ENCODE measurements at regions not wholly inside any gene's neighbourhood (a gene's known extent, or its start where the extent isn't known, plus 50 kb on each side); places are given as distances from the start of the nearest gene placed in this dataset.
"Not testable (repeated sequence)": the region's sequence is repeated elsewhere in the genome, so short reads cannot be mapped to it uniquely, and the experiment has no call there.

DNA sequence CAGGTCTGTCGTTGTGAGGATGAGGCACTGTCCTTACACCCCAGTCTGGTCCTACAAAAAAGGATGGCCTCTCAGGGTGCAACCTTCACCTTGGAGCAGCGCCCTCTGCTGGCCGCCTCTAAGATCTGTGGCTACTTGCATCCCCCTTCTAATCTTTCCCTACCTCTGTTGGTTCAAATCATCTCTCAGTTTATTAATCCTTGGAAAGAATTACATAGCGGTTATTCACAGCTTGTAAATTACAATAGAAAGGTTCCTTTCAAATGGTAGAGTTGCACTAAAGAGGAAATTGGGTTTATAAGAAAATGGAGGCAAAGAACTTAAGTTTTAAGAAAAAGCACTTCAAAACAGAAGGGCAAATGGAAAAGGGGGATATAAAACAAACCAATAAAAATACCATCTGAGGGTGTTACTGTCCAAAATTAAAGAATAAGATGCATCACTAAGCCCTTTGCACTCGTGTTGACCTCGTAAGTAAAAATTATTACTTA is 102.0 kb upstream of the PLEKHM1 start:
- not testable (repeated sequence) for DNase-seq

DNA sequence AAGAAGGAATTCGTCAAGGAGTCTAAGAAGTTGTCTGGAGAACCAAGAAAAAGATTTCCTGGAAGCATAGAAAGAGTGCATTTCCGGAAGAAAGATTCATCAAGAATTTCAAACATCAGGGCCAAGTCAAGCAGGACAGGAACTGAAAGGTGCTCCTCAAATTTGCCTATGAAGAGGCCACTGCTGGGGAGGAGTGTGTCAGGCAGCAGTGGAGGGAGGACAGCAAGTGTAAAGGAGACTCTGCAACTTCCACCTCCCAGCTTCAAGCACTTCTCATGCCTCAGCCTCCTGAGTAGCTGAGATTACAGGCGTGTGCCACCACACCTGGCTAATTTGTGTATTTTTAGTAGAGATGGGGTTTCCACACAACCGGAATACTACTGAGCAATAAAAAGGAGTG is 105.8 kb upstream of the PLEKHM1 start:
- not testable (repeated sequence) for DNase-seq

DNA sequence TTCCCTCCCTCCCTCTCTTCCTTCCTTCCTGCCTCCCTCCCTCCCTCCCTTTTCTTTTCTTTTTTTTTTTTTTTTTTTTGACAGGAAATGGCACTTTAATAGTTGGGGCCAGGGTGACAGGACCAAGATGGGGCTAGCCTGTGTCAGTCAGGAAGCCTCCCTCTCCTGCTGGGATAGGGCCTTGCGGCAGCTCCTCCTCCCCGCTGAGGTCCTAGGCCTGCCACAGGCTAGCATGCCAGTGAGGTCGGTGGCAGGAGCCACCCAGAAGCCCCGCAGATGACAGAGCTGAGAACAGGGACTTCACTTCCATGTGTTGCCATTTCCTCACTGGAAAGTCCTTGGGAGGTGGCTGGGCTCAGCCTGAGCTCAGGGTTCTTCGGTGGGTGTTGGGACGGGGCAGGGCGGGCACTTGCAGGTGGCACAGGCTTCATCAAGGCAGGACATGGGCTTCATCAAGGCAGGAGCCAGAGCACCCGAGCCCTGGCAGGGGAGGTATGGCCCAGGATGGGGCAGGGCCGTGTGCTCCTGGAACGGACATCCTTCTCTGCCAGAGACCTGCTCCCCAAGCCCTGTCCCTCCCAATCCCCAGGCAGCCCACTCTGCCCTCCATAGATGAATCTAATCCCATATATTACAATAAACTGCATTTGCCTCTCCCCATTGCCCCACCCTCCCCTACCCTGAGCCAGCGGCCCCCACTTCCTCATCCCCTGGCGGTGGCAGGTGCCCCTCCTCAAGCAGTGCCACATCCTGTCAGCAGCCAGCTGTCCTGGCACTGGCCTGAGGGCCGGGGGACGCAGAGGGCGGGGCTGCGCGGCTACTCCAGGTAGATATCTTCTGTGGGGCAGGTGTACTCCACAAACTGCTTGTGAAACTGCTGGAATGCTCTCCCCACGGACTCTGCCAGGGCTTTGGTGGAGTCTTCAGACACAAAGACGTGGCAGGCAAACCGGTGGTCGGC is 109.8 kb upstream of the PLEKHM1 start:
- not testable (repeated sequence) for DNase-seq

DNA sequence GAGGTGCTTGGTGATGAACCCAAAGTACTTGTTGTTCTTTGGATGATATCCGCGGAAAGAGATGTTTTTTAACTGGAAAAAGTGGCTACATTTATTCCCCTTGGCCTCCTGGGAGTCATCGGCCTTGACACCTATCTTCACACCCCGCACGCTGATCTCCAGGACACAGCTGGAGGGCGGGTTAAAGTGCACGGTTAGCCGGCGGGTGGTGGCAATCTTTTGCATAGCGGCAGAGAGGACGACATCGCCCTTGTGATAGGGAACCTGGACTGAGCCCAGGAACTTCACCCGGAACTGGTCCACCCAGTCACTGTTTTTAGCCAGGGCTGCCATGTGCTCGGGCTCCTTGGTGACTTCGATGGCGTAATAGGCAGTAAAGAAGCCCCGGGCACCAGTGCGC is 110.5 kb upstream of the PLEKHM1 start:
- DNase-seq = not testable (repeated sequence)

DNA sequence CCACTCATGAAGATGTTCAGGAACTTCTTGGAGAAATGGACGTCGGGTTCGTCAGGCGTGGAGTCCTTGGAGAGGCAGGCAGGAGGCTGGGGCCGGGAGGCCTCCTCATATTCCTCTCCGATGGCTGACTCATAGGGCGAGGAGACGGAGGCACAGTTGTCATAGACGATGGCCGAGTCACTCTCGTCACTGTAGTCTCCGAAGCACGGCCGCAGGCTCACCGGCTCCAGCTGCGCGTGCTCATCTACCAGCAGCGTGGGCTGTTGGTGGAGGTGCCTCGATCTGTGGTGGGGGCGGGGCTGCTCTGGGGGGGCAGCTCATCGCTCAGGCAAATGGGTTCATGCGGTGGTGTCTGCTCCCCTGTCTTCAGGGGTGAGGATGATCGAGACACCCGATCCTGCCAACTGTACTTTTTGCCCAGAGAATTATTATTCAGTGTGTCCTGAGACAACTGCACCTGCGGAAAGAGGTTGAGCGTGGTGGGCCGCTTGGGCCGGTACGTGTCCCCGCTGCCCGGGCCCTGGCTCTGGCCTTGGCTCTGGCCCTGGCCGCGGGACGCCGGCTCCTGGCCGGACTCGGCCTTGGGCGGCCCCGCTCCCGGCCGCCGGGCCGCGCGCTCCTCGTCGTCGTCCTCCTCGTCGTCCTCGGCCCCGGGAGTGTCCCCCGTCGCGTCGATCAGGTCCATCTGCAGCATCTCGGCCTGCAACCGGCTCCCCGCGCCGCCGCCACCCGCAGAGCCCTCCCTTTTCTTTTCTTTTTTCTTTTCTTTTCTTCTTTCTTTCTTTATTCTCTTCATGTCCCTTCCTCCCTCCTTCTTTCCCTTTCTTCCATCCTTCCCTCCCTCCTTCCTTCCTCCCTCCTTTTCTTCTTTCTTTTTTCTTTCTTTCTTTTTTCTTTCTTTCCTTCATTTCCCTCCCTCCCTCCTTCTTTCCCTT is 111.4 kb upstream of the PLEKHM1 start:
- not testable (repeated sequence) for DNase-seq

DNA sequence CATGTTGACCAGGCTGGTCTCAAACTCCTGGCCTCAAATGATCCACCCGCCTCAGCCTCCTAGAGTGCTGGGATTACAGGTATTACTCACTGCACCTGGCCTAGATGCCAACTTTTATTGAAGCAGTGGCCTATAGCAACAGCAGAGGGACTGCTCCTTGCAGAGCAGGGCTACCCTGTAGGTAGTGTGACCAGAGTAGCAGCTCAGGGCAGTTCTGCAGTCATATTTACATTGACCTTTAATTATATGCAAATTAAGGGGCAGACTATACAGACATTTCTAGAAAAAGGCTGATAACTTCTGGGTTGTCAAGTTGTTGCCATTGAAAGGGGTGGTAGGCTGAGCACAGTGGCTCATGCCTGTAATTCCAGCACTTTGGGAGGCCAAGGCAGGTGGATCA is 115.2 kb upstream of the PLEKHM1 start:
- not testable (repeated sequence) for DNase-seq

DNA sequence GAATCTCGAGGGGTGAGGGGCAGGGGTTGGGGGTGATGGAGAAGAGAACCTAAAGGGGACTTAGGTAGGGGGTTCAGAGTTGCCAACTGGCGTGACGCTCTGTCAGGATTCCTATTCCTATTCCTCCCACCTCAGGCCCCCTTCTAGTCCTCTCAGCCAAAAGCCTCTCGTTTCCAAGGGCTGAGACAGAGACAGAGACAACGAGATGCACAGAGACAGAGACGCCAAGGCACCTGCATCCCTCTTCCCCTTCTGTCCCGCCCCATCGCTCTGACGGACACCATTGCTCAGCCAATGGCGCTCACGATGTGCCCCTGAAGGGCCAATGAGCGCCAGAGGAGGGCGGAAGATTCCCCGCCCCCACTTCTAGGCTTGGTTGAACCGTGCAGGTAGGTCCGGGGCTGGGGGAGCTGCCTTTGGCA is 129.5 kb upstream of the PLEKHM1 start:
- not testable (repeated sequence) for DNase-seq

DNA sequence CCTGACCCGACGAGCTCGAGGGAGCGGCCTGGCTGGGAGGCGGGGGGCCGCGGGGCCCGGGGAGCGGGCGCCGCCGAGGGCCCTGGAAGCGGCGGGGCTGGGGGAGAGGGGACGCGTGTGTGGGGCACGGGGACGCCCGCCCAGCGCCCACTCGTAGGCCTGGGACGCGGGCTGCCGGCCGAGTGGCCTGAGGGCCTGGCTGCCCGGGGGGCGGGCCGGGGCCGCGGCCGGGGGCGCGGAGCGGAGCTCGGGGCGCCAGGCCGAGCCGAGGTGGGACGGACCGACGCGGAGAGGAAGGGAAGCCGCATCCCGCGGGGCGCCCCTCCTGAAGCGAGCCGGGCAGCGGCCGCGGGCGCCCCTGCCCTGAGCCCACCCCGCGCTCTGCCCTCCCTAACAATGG is 129.9 kb upstream of the PLEKHM1 start:
- not testable (repeated sequence) for DNase-seq

DNA sequence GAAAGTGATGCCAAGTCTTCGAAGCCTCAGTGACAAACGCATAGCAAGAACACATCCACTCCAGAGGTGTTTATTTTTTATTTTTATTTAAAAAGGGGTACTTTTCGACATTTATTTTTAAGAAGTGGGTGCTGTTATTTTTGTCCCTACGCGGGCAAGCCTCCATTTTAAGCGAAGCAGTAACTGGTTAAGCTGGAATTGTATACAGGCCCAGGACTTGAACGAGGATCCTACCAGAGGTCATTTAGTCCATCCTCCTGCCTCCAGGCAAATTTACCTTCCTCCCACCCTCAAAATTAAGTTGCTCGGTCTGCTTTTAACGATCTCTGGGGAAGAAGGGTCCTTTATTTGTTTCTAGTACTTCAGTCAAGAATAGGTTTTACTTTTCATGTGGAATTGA is 130.6 kb upstream of the PLEKHM1 start:
- not testable (repeated sequence) for DNase-seq

DNA sequence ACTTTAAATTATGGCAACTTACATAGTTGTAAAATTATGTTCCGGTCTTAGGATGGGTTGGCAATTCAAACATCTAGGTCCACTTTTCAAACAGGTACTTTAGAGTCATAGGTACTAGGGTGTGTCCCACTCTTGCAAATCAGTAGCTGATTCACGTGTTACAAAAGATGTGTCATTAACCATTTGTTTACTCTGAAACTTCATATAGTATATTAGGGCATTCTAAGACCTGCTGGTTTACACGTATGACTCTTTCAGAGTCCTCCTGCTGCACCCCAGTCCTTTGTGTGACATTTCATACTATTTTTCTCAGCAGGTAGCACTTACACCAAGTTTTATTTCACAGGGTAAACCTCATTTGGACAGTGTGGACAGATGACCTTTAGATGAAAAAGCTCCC is 131.8 kb upstream of the PLEKHM1 start:
- DNase-seq = not testable (repeated sequence)

DNA sequence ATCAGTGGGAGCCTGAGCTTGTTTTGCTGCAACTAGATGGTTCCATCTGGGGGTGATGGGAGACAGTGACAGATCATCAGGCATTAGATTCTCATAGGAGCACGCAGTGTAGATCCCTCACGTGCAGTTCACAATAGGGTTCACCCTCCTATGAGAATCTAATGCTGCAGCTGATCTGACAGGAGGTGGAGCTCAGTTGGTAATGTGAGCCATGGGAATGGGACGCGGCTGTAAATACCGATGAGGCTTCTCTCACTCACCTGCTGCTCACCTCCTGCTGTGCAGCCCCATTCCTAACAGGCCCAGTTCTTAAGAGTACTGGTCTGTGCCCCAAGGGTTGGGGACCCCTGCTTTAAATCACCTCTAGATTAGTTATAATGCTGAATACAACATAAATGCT is 137.5 kb upstream of the PLEKHM1 start:
- DNase-seq = no peak

DNA sequence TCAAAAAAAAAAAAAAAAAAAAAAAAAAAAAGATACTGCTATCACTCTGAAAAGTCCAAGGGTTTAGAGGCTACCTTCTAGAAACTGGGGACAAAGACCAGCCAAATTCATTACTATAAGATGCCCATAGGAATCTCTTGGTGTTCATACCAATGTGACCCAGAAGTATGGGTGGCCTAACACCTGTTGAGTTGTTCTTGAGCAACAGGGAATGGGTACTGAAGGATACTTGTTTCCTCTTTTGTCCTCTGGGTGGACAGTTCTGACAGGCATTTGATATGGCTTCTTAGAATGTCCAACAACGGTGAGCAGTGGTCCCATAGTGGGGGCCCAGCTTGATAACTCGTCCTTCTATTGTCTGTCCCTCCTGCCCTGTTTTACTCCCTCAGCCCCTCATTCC is 141.4 kb upstream of the PLEKHM1 start:
- no peak for DNase-seq

DNA sequence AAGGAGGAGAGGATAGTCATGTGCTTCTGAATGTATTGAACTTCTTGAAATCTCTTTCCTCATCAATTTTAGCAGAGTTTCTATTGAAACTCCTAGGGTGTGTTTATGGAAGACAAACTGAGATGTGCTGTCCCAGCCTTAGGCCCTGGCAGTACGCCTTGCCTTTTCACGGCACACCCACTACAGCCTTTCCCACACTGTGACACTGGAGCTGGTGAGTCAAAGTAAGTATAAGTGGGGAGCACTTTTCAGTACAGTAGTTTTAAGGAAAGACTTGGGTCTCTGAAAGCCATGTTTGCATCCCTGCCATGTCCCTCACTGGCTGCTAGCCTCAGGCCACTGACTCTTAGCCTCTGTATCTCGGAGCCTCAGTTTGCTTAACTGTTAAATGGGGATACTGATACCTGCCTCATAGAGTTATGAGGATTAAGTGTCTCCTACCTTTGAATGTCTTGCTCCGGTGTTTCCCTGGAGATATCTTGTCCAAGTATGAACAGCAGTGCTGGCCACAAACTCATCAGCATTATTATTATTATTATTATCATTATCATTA is 144.7 kb upstream of the CRHR1 start:
- DNase-seq = no peak

DNA sequence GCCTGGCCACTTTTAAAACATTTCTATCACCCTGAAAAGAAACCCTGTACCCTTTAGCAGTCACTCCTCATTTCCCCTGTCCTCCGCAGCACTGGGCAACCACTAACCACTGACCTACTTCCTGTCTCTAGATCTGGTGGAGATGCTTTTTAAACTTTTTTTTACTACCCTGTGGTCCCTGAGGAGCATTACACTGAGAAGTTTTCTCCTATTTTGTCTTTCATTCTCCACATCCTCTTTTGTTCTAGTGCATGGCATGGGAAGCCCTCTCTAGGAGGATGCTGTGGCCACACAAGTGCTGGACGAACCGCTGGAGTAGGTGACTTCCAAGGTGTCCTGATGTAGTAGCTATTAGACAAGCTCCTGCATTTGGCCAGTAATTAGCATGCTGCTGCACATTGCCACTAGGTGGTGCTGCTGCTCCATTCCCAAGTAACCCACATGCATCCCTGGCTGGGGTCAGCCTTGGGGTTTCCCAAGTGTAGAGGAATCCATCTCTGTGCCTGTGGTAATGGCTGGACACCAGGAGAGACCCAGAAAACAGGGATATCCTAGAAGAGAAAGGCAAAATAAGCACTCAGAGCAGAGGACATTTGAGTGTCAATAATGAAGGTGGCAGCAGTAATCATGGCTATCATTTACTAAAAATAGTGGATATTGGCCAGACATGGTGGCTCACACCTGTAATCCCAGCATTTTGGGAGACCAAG is 143.8 kb upstream of the CRHR1 start:
- DNase-seq = no peak

DNA sequence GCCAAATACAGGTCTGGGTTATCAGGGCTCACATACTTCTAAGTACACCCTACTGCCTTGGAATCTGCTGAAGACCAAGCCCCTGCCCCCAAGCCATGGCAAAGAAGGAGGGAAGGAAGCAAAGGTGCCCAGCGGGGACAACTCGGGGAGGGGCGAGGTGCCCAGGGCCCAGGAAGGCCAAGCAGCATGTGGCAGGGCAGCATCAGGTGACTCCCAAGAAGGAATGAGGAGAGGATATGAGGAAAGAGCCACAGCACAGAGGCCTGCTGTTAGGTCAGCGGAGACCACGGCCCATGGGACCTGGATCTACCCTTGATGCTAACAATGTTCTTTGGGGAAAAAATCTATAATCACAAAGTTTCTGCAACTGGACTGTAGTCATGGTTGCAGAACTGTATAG is 142.6 kb upstream of the CRHR1 start:
- no peak for DNase-seq

DNA sequence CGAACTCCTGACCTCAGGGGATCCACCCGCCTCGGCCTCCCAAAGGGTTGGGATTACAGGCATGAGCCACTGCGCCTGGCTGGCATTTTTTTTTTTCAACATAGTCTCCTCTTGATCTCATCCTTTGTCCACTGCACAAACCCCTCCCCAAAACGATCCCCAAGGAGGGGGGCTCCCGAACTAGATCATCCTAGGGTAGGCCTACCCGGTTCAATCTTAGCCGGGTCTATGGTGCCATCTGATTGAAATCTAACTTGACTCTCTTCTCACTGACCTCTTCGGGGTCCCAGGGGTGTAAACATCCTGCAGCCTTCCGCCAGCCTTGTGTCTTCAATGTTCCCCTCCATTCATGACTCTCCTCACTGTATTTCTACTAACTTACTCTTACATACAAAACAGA is 140.5 kb upstream of the CRHR1 start:
- DNase-seq = no peak

DNA sequence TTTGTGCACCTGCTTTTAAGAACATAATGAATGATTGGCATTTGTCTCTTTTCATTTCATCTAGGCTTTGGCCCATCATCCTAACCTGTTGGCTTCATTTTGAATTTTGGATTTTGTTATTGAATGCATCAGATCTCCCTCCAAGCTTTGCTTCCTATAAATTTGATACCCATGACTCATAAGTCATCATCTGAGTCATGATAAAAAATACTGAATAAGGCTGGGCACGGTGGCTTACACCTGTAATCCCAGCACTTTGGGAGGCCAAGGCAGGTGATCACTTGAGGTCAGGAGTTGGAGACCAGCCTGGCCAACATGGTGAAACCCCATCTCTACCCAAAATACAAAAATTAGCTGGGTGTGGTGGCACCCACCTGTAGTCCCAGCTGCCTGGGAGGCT is 139.5 kb upstream of the CRHR1 start:
- peak; percentile 34 for DNase-seq

DNA sequence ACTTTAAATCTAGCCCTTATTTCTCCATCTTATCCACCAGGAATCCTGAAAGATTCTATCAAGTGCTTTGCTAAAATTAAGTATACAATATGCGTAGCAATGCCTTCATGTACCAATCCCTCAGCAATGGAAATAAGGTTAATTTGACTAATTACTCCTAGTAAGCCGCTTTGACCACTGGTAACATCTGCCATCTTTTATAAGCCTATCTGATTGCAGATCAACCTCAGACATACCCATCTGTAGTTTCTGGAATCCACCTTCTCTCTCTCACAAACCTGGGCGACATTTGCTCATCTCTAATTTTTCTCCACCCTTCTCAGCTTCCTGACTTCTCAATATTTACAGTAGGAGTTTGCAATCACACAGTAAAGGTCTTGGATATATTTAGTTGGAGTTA is 138.8 kb upstream of the CRHR1 start:
- DNase-seq = no peak

DNA sequence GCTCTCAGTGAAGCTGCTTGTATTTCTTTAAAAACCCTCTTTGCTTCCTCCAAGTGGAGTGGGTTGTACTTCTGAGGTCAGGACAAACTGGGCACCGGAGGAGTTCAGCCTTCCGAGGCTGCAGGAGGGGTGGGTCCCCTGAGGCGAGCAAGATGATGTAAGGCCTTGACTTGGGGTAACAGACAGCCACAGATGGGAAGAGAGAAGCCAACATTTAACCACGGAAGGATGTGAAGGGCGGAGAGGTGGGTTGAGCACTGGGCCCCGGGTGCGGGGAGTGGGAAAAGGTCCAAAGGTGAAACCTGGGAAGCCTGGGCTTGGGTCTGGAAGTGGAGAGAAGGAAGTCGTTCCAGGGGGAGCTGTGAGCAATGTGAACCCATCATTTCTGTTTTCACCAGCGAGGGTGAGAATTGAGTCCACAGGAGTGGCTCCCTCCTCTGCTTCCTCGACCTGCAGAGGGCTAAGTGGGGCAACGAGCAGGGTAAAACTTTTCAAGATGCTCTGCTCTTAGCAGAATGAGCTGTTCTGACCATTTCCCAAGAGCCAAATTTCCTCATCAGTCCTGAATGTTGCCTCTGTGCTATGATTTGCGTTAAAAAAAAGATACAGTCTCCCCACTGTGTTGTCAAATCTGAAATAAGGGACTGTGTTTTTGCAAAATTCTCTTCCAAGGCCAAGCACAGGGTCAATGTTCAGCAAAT is 137.7 kb upstream of the CRHR1 start:
- no peak for DNase-seq

DNA sequence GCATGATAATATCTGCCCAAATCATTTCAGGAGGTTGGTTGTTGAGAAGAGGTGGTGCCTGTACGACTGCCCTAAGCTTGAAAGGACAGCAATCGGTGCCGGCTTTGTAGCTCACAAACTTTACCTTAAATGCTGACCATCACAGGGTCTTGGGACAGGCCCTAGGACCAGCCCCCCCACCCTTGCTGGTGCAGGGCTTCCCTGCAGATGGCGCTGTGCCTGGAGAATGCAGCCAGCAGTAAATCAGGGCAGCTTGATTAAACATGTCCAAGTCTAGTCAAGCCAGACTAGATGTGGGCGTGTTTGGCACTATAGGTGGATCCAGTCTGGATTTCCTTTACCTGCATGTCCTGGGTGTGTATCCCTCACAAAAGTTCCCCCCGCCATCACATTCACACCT is 135.5 kb upstream of the CRHR1 start:
- DNase-seq = peak; percentile 38

DNA sequence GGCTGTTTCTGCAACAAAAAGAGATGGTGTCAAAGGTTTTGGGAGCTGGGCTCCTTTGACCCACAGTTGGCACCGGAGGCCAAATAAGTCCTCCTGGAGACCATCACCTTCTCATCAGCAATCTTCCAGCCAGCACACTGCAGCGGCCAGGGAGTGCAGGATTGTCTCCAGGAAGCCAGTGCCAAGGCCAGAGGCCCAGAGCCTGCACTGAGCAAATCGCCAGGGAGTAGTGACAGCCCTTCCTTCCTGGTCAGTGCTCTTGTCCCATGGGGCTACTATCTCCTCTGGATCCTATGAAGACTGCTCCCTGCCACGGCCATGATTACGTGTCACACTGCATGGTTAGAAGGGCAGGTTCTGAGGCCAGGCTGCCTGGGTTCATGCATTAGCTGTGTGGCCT is 134.3 kb upstream of the CRHR1 start:
- DNase-seq = no peak

DNA sequence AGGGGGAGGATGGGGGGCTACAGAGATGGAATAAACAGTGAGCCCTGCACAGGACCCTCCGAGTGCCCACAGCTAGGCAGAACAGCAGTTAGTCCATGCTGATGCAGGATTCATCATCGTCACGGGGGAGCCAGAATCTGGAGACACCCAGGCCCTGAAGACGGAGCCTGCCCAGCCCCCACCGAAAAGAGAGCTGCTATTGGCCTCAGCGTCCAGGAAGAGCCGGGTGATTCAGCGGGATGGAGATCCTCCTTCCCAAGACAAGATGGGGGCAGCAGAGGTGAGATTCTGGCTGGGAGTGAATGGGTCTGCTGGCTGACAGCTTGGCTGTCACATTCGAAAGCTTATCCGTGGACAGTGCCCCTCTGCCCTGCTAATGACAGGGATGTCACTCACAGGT is 133.6 kb upstream of the CRHR1 start:
- no peak for DNase-seq
